ENCODE measurements at regions not wholly inside any gene's neighbourhood (a gene's known extent, or its start where the extent isn't known, plus 50 kb on each side); places are given as distances from the start of the nearest gene placed in this dataset.

DNA sequence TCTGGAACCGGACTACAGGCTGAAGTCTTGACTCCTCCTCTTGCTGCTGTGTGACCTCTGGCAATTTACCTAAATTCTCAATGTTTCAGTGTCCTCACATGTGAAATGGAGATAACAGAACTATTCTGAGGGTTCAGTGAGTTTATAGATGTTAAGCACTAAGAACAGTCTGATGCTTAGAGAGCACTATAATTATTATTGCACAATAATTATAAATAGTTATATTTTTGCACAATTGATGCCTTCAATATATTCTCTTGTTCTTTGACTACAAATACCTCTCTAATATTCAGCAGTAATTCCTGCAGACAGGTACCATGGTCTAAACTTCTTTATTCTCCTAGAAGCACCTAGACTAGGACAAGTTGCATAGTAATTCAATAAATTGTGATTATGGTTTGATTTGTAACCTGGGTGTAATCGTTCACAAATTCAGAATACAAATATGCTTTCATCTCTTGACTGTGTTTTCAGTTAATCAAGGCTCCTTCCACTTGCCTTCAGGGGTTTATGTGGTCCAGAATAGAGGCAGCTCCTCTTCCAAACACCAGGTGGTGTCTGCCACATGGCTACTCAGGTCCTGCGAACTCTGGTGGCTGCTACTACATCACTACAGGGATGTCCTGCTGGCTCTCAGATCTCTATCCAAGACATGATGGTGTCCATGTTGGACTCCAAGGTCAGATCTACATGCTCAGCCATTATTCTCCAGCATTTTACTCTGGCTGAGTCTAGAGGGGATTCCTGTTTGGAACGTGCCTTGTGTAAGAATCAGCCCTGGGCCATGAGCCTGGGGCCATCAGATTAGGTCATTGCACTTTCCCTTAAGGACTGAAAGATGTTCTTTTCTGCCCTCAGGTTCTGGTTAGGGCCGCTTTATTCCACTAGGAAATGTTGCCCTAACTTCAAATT lies 103.4 kb downstream of the QRFPR start:
- no peak for DNase-seq (ENCODE audit: insufficient read length, low spot score, missing footprints)
- Histone ChIP-seq H3K4me3 (ENCODE audit: insufficient read depth, low read length) (no peak overlapping the region), H3K27me3 (ENCODE audit: insufficient read depth, low read length) (peaks cover 12% of the 10 kb centered on the region), H4K20me1 (ENCODE audit: insufficient read depth, low read length) (no peaks in the 10 kb centered on the region), H3K4me1 (ENCODE audit: insufficient read depth, low read length) (no peaks in the 10 kb centered on the region), H3K9me3 (ENCODE audit: low read depth, low read length) (no peaks in the 10 kb centered on the region), H3K27ac (ENCODE audit: low read depth, low read length) (no peak overlapping the region), H3K79me2 (ENCODE audit: insufficient read depth, low read length) (no peaks in the 10 kb centered on the region), H3K36me3 (ENCODE audit: insufficient read depth, low read length) (no peaks in the 10 kb centered on the region), H3K4me2 (ENCODE audit: insufficient read depth, low read length) (no peak overlapping the region), H2AFZ (ENCODE audit: low read length) (no peak overlapping the region)
- TF ChIP-seq, protein P1, sequence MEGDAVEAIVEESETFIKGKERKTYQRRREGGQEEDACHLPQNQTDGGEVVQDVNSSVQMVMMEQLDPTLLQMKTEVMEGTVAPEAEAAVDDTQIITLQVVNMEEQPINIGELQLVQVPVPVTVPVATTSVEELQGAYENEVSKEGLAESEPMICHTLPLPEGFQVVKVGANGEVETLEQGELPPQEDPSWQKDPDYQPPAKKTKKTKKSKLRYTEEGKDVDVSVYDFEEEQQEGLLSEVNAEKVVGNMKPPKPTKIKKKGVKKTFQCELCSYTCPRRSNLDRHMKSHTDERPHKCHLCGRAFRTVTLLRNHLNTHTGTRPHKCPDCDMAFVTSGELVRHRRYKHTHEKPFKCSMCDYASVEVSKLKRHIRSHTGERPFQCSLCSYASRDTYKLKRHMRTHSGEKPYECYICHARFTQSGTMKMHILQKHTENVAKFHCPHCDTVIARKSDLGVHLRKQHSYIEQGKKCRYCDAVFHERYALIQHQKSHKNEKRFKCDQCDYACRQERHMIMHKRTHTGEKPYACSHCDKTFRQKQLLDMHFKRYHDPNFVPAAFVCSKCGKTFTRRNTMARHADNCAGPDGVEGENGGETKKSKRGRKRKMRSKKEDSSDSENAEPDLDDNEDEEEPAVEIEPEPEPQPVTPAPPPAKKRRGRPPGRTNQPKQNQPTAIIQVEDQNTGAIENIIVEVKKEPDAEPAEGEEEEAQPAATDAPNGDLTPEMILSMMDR (IDR thresholded peaks at IDR 0.05; ENCODE audit: extremely low read depth, low read depth, low read length) = peak; percentile 37

DNA sequence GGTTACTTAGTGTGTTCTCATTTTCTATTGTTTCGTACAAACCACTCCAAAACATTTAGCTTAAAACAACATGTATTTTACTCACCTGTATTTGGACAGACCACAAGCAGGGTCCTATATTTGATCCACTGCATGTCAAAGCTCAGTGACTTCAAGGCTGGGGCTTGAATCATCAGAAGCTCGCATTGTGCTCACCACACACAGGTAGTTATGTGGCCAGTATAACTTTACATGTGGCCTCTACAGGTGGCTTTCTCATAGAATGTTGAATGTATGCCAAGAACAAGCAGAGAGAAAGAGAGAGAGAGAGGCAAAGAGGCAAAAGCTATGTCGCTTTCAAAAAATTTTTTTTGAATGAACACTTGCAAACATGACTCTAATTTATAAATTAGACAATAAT lies 107.6 kb downstream of the QRFPR start:
- H3K4me3 ChIP-seq (ENCODE audit: insufficient read depth, low read length) = no peak overlapping the region

DNA sequence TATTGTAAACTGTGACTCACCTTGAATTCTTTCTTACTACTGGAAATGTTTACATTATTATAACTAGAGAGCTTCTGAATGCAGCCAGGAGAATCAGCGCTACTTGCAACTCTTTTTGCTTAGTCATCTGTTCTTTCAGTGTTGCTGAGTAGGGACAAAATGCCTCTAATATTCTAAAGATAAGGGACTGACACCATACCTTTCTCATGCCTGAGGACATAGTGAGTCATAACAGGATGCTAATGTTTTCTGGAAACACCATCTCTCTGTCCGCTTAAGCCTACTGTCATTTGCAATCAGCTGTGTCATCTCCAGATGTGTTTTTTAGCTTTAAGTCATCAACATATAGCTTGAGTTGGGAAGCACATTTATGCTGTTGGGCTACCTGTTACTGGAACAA lies 108.3 kb downstream of the QRFPR start:
- TF ChIP-seq, protein P1 (IDR thresholded peaks at IDR 0.05; ENCODE audit: extremely low read depth, low read depth, low read length) = no peak
- no peaks in the 10 kb centered on the region for H3K36me3 ChIP-seq (ENCODE audit: insufficient read depth, low read length)
- peaks cover 4% of the 10 kb centered on the region for H3K27me3 ChIP-seq (ENCODE audit: insufficient read depth, low read length)
- H3K27ac ChIP-seq (ENCODE audit: low read depth, low read length) = no peak overlapping the region
- no peaks in the 10 kb centered on the region for H3K9me3 ChIP-seq (ENCODE audit: low read depth, low read length)
- H3K4me3 ChIP-seq (ENCODE audit: insufficient read depth, low read length) = no peak overlapping the region
- no peak overlapping the region for H3K4me2 ChIP-seq (ENCODE audit: insufficient read depth, low read length)
- H3K4me1 ChIP-seq (ENCODE audit: insufficient read depth, low read length) = no peaks in the 10 kb centered on the region
- no peaks in the 10 kb centered on the region for H4K20me1 ChIP-seq (ENCODE audit: insufficient read depth, low read length)
- DNase-seq (ENCODE audit: insufficient read length, low spot score, missing footprints) = no peak
- H3K79me2 ChIP-seq (ENCODE audit: insufficient read depth, low read length) = no peaks in the 10 kb centered on the region
- H2AFZ ChIP-seq (ENCODE audit: low read length) = no peak overlapping the region

More for the DNA sequence above, 107.6 kb downstream of the QRFPR start:
- TF ChIP-seq, protein P1 (IDR thresholded peaks at IDR 0.05; ENCODE audit: extremely low read depth, low read depth, low read length) = no peak
- H3K4me1 ChIP-seq (ENCODE audit: insufficient read depth, low read length) = no peaks in the 10 kb centered on the region
- H4K20me1 ChIP-seq (ENCODE audit: insufficient read depth, low read length) = no peaks in the 10 kb centered on the region
- H2AFZ ChIP-seq (ENCODE audit: low read length) = no peak overlapping the region
- no peak overlapping the region for H3K27ac ChIP-seq (ENCODE audit: low read depth, low read length)
- no peaks in the 10 kb centered on the region for H3K79me2 ChIP-seq (ENCODE audit: insufficient read depth, low read length)
- no peak overlapping the region for H3K4me2 ChIP-seq (ENCODE audit: insufficient read depth, low read length)
- H3K27me3 ChIP-seq (ENCODE audit: insufficient read depth, low read length) = peaks cover 4% of the 10 kb centered on the region
- no peak for DNase-seq (ENCODE audit: insufficient read length, low spot score, missing footprints)
- H3K36me3 ChIP-seq (ENCODE audit: insufficient read depth, low read length) = no peaks in the 10 kb centered on the region
- no peaks in the 10 kb centered on the region for H3K9me3 ChIP-seq (ENCODE audit: low read depth, low read length)

DNA sequence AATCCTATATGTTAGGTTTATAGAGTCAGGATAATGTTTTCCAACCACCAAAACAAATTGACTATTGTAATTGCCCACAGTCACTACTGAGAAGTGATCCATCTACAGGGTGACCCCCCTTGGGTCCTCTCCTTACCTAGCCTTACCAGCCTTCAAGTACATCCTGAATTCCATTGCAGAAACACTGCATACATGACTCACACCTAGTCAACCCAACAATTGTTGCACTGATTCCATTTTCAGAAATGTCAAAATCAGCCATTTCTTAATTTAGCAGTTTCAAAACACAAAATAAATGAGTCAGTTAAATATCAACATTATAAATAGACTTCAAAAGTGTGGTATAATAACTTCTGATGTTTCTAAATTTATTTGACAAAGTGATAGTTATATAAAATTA lies 106.3 kb upstream of the TNIP3 start:
- H3K4me2 ChIP-seq (ENCODE audit: insufficient read depth, low read length) = no peak overlapping the region
- H3K4me1 ChIP-seq (ENCODE audit: insufficient read depth, low read length) = no peaks in the 10 kb centered on the region
- no peak overlapping the region for H2AFZ ChIP-seq (ENCODE audit: low read length)
- no peaks in the 10 kb centered on the region for H4K20me1 ChIP-seq (ENCODE audit: insufficient read depth, low read length)
- TF ChIP-seq, protein P1 (IDR thresholded peaks at IDR 0.05; ENCODE audit: extremely low read depth, low read depth, low read length) = no peak
- no peaks in the 10 kb centered on the region for H3K36me3 ChIP-seq (ENCODE audit: insufficient read depth, low read length)
- H3K4me3 ChIP-seq (ENCODE audit: insufficient read depth, low read length) = no peak overlapping the region
- no peak overlapping the region for H3K27ac ChIP-seq (ENCODE audit: low read depth, low read length)
- peaks cover 4% of the 10 kb centered on the region for H3K27me3 ChIP-seq (ENCODE audit: insufficient read depth, low read length)
- no peaks in the 10 kb centered on the region for H3K9me3 ChIP-seq (ENCODE audit: low read depth, low read length)
- no peaks in the 10 kb centered on the region for H3K79me2 ChIP-seq (ENCODE audit: insufficient read depth, low read length)
- DNase-seq (ENCODE audit: insufficient read length, low spot score, missing footprints) = no peak
